ENCODE measurements at regions not wholly inside any gene's neighbourhood (a gene's known extent, or its start where the extent isn't known, plus 50 kb on each side); places are given as distances from the start of the nearest gene placed in this dataset.

DNA sequence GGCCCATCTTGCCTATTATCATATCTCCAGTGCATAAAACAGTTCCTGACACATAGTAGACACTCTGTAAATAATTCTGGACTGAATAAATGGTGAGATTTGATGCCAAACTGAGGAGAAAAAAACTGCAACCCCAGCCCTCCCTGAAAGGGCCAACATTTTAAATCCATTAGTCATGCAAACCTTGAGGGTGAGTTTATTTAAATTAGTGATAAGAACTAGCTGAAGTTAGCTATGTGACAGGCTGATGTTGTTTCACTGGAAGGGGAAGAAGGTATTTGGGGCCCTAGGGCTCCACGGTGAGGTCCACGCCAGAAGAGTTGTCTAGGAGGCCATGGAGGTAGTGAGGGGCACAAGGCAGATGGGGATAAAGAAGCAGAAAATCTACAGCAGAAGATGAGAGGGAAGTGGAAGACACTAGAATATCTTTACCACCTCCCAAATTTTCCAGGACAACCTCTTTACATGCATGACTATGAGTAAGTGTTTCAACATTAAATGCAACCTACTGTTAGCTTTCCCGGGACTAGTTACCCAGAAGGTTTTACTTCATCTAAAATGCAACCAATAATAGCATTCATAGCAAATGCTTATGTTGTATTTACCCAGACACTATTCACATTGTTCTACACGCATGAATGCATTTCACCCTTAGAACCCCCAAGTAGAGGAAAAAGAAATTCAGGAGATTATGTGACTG, 183.2 kb upstream of the LYZL1 start:
- TF ChIP-seq, protein P1, sequence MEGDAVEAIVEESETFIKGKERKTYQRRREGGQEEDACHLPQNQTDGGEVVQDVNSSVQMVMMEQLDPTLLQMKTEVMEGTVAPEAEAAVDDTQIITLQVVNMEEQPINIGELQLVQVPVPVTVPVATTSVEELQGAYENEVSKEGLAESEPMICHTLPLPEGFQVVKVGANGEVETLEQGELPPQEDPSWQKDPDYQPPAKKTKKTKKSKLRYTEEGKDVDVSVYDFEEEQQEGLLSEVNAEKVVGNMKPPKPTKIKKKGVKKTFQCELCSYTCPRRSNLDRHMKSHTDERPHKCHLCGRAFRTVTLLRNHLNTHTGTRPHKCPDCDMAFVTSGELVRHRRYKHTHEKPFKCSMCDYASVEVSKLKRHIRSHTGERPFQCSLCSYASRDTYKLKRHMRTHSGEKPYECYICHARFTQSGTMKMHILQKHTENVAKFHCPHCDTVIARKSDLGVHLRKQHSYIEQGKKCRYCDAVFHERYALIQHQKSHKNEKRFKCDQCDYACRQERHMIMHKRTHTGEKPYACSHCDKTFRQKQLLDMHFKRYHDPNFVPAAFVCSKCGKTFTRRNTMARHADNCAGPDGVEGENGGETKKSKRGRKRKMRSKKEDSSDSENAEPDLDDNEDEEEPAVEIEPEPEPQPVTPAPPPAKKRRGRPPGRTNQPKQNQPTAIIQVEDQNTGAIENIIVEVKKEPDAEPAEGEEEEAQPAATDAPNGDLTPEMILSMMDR (IDR thresholded peaks at IDR 0.05), result no peak
- no peak for TF ChIP-seq POLR2A (IDR thresholded peaks at IDR 0.05)

Measured in esophagus squamous epithelium (tissue), 4 donors.